ENCODE measurements at regions not wholly inside any gene's neighbourhood (a gene's known extent, or its start where the extent isn't known, plus 50 kb on each side); places are given as distances from the start of the nearest gene placed in this dataset.
A peak's percentile ranks its signal among the peaks of the same experiment; 100 is the strongest.

- DNase-seq (ENCODE audit: low spot score), result no peak
Measured at GRCh38 chr5:10876006-10876744, 115.1 kb upstream of the DAP start.

DNA sequence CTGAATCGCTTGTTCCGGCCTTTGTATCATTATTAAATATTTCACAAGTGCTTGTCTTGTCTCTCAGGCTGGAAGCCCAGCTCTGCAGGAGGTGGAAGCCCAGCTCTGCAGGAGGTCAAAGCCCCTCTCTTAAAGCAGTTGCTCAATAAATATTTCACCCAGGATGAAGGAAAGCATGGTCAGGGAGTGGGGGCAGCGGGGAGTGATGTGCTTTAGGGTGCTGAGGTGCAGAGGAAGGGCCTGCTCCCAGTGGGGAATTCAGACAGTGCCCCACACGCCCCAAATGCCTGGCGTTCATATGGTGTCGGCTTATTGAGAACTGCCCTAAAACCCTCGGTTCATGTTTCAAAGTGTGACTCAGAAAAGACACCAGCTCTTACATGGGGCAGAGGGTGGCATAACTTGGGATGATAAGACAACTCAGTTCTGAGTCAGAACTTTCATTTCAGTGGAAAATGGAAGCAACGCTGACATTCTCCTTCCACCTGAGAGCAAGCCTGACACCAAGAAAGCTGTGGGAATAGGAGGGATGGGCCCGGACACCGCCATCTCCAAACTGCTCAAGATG, 114.3 kb upstream of the DAP start:
- DNase-seq (ENCODE audit: low spot score), result no peak

- DNase-seq (ENCODE audit: low spot score), result no peak
Measured at GRCh38 chr5:10874541-10874940, 113.5 kb upstream of the DAP start.

GRCh38 chr5:10870791-10871190, 109.8 kb upstream of the DAP start:
- DNase-seq (ENCODE audit: low spot score), result no peak

DNA sequence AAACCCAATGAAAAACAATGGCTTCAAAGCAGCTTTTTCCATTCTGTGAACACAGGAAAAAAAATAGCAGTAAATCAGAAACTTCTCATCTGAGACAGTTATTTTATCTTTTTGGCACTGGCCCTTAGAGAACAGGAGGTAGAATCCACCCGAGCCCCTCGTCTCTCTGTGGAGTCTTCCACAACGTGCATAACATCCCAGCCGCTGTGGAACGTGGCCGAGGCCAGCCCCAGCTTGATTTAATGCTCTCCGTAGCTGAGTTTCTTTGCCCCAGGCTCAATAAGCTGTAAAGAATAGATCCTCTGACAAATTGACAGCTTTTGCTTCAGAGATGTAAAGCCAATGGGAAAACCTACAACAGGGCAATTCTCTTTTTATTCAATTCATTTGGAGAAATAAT, 107.9 kb upstream of the DAP start:
- no peak for DNase-seq (ENCODE audit: low spot score)

GRCh38 chr5:10867389-10868303, 106.6 kb upstream of the DAP start:
- no peak for DNase-seq (ENCODE audit: low spot score)

DNA sequence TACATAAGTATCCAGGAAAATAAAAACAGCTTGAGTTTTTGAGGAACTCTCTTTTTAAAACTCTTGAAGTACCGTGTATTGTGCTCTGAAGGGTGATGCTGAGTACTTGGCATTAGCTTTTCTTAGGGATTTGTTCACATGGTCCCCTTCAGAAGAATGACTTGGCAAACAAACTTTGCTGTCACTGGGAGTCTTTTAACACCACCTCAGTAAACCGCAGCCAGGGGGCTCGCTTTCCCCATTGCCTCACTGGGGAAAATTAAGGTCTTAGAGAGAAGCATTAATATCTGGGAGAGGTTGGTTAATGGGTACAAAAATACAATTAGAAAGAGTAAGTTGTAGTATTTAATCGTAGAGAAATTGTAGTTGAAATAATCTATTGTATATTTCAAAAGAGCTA, 105.9 kb upstream of the DAP start:
- no peak for DNase-seq (ENCODE audit: low spot score)

GRCh38 chr5:10863763-10864383, 102.8 kb upstream of the DAP start:
- DNase-seq (ENCODE audit: low spot score), result peak; percentile 87

GRCh38 chr5:10862085-10862484, 101.1 kb upstream of the DAP start:
- DNase-seq (ENCODE audit: low spot score), result no peak

DNA sequence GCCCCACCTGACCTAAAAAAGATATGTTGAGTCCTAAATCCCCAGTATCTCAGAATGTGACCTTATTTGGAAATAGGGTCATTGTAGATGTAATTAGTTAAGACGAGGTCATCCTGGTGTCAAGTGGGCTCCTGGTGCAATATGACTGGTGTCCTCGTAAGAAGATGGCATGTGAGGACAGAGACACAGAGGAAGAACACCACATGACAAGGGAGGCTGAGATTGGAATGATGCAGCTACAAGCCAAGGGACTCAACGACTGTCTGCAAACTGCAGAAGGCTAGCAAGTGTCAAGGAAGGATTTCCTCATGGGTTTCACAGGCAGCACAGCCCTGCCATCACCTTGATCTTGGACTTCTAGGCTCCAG, 100.4 kb upstream of the DAP start:
- no peak for DNase-seq (ENCODE audit: low spot score)

DNA sequence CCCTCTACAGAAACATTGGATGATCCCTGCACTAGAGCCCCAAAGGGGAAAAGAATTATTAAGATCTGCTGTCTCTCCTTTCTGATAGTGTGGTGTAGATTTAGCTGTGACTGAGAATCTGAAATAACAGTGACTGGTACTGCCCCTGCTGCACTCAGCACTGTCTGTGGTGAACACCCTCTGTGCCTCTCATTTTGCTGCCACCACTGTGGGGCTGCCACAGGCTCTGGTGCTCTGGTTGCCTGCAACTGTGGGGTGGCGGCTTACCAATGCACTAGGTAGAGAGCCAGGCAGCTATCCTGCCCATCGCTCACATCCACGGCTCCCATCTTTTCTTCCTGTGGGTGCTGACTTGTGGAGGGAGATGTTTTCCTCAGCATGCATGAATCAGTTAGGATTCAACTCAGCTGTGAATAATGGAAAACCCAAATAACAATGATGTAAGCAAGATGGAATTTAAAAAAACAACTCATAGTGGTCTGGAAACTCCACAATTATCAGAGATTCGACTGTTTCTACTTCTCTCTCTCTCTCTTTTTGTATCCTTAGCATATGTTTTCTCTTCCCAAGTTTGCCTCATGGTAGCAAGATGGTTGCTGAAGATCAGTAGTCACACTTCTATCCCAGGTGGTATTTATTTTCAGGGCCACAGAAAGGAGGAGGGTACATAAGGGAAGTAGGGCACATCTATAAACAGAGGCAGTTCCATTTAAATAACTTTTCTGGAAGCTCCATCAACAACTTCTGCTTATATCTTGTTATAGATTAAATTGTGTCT, 99.8 kb upstream of the DAP start:
- no peak for DNase-seq (ENCODE audit: low spot score)

- no peak for DNase-seq (ENCODE audit: low spot score)
Measured at GRCh38 chr5:10860196-10860543, 99.1 kb upstream of the DAP start.

- no peak for DNase-seq (ENCODE audit: low spot score)
Measured at GRCh38 chr5:10859393-10860195, 98.6 kb upstream of the DAP start.

GRCh38 chr5:10858945-10859344, 97.9 kb upstream of the DAP start:
- no peak for DNase-seq (ENCODE audit: low spot score)

- DNase-seq (ENCODE audit: low spot score), result no peak
Measured at GRCh38 chr5:10858307-10858706, 97.3 kb upstream of the DAP start.

DNA sequence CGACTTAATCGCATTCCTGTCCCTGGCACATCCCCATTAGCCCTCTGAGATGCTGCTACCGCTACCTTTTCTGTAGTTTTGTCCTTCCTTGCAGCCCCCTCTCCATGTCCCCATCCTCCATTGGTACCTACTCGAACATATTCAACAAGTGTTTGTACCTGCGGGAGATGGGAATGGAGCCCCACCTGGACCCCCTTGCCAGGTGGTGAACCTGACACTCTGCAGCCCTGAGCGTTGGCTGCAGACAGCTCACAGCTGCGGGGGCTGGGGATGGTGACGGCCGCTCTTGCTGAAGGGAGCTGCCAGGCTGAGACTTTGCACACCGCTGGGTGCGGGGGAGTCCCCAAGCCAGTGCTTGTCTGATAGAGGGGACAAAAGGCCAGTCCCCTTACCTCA, 96.3 kb upstream of the DAP start:
- no peak for DNase-seq (ENCODE audit: low spot score)

DNA sequence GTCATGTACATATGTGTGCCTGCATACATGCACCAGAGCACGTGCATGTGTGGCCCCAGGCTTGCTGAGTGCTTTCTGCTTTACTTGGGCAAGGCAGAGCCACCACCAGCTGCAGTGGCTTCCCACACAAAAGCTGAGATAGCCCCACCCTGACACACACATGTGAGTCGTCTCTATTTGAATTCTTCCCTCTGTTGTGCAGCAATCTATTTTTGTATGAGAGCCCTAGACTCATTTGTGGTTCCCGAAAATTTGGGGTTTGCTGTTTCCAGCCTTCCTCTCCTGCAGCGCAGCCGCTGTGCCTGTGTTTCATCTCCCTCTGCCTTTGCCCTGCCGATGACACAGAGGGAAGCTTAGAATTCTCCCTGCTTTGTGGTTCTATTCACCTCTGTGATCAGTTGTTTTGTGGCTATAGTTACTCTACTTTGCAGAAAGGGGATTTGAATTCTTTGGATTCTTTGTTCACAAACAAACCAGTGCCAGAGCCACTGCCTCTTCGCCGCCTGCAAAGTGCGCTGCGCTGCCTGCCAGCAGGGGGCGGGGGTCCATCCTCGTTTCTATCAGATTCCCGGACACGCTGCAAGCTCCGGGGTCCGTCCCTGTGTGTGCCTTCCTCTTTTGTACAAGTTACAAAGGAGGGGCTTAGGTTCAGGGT, 95.8 kb upstream of the DAP start:
- DNase-seq (ENCODE audit: low spot score), result peak; percentile 77

DNA sequence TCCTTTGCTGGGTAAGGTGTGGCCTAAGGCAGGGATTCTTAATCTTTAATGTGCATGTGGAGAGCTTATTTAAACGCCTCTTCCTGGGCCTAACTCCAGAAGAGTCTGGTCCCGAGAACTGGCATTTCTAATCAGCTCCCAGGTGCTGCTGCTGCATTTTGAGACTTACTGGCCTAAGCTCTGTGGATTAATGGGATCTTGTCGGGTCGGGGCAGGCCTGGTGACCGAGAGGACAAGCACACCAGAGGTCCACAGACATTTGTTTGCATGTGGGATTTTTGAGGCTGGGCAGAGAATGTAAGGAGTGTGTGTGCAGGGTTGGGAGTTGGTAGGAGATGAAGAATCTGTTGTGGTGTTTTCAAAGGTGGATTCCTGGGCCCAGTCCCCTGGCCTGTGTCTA, 95.0 kb upstream of the DAP start:
- DNase-seq (ENCODE audit: low spot score), result no peak

- DNase-seq (ENCODE audit: low spot score), result no peak
Measured at GRCh38 chr5:10854506-10855277, 93.7 kb upstream of the DAP start.

DNA sequence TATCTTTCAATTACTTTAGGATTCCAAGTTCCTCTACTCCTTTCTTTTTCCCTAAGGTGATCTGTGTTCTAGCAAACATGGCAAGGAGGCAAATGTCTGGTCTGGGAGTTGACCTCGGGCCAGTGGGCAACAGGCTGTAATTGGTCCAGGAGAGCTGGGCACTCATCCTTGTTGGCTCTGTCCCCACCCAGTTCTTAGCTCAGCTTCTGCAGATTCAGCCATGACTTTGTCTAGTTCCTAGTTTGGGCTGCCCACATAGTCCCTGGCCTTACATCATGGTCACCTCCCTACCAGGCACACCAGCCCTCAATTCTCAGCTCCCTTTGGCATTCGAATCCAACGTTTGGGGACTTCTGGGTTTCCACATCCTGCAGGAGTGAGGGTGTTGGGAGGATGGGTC, 92.1 kb upstream of the DAP start:
- no peak for DNase-seq (ENCODE audit: low spot score)

Measured in iPS-NIHi11 (cell line).